ENCODE measurements at regions not wholly inside any gene's neighbourhood (a gene's known extent, or its start where the extent isn't known, plus 50 kb on each side); places are given as distances from the start of the nearest gene placed in this dataset.

GRCh38 chr15:95168951-95169431, 937.6 kb downstream of the MCTP2 start:
- no peaks in the 10 kb centered on the region for H3K9me3 ChIP-seq
- H3K27ac ChIP-seq = no peak overlapping the region
- H3K36me3 ChIP-seq (replicated peaks in 1 of 2; ENCODE audit: insufficient read depth in 1 of 2, low read depth in 2 of 2) = no peaks in the 10 kb centered on the region
- H3K4me1 ChIP-seq = no peaks in the 10 kb centered on the region
- ATAC-seq (no peak), DNase-seq (no peak)
- intact Hi-C loops (cut with DNase I) = no loop called here
- 7 to 8% methylated on average over 5 of the region's 5 CpGs for WGBS, 2 donors
- no peaks in the 10 kb centered on the region for H3K27me3 ChIP-seq
- TF ChIP-seq POLR2A (IDR thresholded peaks at IDR 0.05) (no peak), CTCF (IDR thresholded peaks at IDR 0.05) (no peak)
- no peak overlapping the region for H3K4me3 ChIP-seq

GRCh38 chr15:95169541-95170459, 938.4 kb downstream of the MCTP2 start:
- ATAC-seq (no peak), DNase-seq (peak in 3 of 4 donors; percentile 22 to 44 (median 34))
- Histone ChIP-seq H3K27me3 (no peaks in the 10 kb centered on the region), H3K27ac (peak overlapping the region in 1 of 4 donors; percentile 44), H3K36me3 (replicated peaks in 1 of 2; ENCODE audit: insufficient read depth in 1 of 2, low read depth in 2 of 2) (no peaks in the 10 kb centered on the region), H3K4me1 (no peaks in the 10 kb centered on the region), H3K4me3 (no peak overlapping the region), H3K9me3 (no peaks in the 10 kb centered on the region)
- intact Hi-C loops (cut with DNase I) = no loop called here
- 49 to 53% methylated on average over 31 of the region's 31 CpGs for WGBS, 2 donors
- TF ChIP-seq CTCF (IDR thresholded peaks at IDR 0.05) (no peak), POLR2A (IDR thresholded peaks at IDR 0.05) (no peak)

GRCh38 chr15:95170561-95171380, 939.4 kb downstream of the MCTP2 start:
- H3K27me3 ChIP-seq = no peaks in the 10 kb centered on the region
- H3K4me3 ChIP-seq = no peak overlapping the region
- TF ChIP-seq CTCF (IDR thresholded peaks at IDR 0.05) = no peak
- TF ChIP-seq POLR2A (IDR thresholded peaks at IDR 0.05) = no peak
- H3K9me3 ChIP-seq = no peaks in the 10 kb centered on the region
- no peak overlapping the region for H3K27ac ChIP-seq
- 23 to 38% methylated on average over 6 of the region's 6 CpGs for WGBS, 2 donors
- intact Hi-C loops (cut with DNase I) = no loop called here
- H3K4me1 ChIP-seq = no peaks in the 10 kb centered on the region
- H3K36me3 ChIP-seq (replicated peaks in 1 of 2; ENCODE audit: insufficient read depth in 1 of 2, low read depth in 2 of 2) = no peaks in the 10 kb centered on the region
- ATAC-seq (no peak), DNase-seq (no peak)

GRCh38 chr15:95171564-95171963, 940.2 kb downstream of the MCTP2 start:
- Histone ChIP-seq H3K4me3 (no peak overlapping the region), H3K9me3 (no peaks in the 10 kb centered on the region), H3K27me3 (no peaks in the 10 kb centered on the region), H3K36me3 (replicated peaks in 1 of 2; ENCODE audit: insufficient read depth in 1 of 2, low read depth in 2 of 2) (no peaks in the 10 kb centered on the region), H3K4me1 (no peaks in the 10 kb centered on the region), H3K27ac (no peak overlapping the region)
- 75 to 87% methylated on average over 3 of the region's 3 CpGs for WGBS, 2 donors
- DNase-seq (no peak), ATAC-seq (no peak)
- intact Hi-C loops (cut with DNase I) = no loop called here
- TF ChIP-seq POLR2A (IDR thresholded peaks at IDR 0.05) (no peak), CTCF (IDR thresholded peaks at IDR 0.05) (no peak)

All from body of pancreas (tissue), 4 donors.